ENCODE measurements at regions not wholly inside any gene's neighbourhood (a gene's known extent, or its start where the extent isn't known, plus 50 kb on each side); places are given as distances from the start of the nearest gene placed in this dataset.

DNA sequence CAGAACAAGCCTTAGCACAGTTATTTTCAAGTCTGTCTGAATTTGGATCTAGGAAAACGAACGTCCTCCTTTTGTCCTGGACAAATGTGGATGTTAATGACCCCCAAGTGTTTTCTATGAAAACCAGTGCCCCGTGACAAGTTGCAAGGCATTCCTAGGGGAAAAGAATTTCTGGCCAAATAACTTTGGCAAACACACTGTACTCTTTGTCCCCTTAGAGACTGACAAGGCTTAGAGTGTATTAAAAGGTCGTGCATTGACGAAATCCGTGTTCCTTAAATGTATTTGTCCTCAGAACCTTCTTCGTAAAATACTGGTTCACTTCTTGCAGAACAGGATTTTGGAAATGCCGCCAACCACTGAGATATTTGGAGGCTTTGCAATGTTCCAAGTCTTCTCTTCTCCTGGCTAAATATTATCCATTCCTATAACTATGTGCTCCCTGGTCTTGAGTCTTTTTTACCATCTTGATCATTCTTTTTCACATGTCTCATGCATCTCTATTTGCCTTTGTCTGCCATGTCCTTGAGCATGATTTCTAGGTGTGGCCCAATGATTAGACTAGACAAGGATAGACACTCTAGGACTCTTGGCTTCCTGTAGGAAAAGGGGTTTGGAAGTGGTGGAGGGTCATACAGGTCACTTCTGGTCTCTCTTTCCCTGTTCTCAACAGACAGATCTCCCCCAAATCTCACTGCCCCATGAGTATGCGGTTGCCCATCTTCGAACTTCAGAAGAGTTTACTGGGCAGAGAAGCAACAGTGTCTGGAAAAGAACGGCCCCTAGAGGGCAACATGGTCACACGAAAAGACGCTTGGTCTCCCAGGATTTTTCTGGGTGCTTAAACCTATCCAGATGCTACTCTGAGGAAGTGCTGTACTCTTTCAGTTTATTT, 117.5 kb downstream of the EDEM1 start:
- DNase-seq (ENCODE audit: low spot score) = peak; percentile 31

DNA sequence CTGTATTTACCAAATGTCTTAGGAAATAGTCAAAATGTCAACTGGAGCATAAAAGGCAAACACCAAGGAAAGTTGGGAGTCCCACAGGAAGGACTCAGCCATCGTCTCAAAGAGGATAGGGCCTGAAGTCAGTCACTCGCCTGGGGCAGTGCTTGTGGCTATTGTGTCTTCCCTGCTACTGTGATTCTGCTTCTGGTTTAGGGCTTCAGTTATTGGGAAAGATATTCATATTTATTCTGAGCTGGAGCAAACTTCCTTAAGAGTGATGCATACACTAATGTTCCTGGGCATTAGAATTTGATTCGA, 118.1 kb downstream of the EDEM1 start:
- DNase-seq (ENCODE audit: low spot score) = no peak

DNA sequence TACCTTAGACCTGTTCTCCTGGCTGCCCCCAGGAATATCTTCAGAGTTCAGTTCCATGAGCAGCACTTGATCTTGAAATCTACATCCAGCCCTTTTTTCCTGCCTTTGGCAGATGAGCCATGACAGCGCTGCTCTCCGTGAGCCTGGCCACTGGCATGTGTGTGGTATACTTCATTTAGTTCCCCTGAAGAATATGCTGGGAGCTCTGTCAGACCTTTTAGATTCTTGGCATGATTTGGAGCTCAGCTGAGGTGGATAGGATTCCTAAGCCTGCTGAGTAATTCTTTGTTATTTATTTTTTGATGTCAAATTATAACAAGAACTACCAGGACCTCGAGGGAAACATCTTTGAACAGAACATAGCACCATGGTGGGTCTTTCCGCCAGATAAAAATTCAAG, 121.7 kb downstream of the EDEM1 start:
- DNase-seq (ENCODE audit: low spot score) = no peak

DNA sequence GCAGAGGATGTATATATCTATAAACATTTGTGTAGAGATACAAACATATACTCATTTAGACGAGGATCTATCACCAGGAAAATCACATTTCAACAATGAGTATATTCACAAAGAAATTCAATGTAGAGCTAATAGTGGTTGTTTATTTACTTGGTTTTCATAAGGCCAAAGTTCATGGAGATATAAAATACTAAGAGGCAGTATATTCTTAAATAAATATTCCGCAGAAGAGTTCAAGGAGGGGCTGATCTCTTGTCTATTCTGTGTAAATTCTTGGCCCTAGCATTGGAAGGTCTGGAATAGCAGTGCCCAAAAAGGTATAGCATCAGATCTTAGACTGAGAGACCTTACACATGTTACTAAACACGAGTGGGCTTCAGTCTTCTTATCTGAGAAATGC, 122.1 kb downstream of the EDEM1 start:
- DNase-seq (ENCODE audit: low spot score) = no peak

DNA sequence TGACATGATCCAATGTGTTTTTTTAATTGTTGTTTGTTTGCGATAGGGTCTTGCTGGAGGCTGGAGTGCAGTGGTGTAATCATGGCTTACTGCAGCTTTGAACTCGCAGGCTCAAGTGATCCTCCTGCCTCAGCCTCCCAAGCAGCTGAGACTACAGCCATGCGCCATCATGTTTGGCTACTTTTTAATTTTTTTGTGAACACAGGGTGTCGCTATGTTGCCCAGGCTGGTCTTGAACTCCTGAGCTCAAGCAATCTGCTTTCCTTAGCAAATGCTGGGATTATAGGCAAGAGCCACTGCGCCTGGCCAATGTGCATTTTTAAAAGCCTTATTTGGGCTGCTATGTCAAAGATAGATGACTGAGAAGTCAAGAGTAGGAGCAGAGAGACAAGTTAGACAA, 123.0 kb downstream of the EDEM1 start:
- DNase-seq (ENCODE audit: low spot score) = no peak

DNA sequence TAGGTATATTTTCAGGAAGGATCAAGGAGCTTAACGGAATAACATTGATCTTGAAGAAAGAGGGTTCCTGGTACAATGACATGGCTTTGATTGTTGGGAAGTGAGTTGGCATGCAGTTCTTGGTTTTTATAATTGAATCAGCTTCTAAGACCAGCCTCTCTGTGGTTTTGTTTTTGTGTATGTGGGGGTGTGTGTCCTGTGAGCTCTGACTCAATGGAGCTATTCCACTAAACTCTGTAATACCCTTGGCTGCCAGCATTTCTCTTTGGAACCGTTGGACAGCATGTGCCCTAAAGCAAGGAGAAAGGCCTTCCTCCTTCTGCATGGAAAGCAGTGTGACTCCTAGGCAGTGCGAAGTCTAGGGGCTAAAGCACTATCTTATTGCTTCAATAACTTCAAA, 124.8 kb downstream of the EDEM1 start:
- DNase-seq (ENCODE audit: low spot score) = no peak

DNA sequence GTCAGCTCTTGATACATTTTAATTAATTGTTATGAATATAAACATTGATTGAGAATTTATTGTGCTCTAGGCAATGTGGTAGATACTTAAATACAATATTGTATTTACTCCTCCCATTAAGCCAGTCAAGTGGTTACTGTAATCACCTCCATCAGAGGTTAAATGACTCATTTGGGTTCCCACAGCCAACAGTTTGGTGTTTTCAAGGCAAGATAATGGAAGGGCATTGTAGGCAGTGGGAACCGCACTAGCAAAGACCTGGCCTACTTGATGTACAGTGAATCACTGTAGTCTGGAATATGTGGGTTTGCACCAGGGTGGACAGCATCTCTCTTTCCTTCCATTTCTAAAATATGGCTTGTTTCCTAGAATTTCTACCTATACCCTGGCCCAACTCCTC, 127.4 kb downstream of the EDEM1 start:
- DNase-seq (ENCODE audit: low spot score) = no peak

DNA sequence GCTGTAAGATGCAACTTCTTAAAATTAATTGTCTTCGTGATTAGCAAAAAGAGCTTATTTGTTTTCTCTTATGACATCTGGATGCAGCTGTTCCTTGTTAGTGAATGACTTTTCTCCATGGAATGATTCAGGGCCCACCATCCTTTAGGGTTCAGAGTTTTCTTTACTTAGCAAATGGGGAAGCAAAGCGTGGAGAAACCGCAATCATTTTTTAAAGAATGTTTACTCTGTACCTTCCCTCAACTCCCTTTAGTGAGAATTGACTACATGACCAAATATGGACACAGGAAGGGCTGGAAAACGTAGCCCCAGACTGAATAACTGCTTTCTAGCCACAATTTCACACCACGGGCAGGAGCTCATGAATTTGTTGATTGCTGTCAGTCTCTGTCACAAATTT, 130.1 kb downstream of the EDEM1 start:
- DNase-seq (ENCODE audit: low spot score) = no peak

DNA sequence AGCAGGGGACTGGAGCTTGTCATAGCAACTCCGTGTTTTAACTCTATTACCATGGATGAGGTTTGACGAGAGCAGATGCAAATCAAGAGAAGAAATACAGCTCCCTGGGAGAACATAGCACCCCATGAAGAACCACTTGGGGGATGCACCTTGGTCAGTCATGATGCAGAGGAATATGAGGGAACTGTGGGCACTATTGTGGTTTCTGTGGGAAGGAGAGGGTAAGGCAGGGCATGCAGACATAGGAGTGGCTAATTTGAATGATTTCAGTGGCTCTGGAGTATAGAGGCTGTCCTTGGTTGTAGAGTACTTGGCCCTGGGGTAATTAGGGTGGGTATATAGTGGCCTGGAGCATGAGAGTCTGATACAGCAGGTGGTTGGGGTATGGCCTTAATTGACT, 131.9 kb downstream of the EDEM1 start:
- DNase-seq (ENCODE audit: low spot score) = no peak

DNA sequence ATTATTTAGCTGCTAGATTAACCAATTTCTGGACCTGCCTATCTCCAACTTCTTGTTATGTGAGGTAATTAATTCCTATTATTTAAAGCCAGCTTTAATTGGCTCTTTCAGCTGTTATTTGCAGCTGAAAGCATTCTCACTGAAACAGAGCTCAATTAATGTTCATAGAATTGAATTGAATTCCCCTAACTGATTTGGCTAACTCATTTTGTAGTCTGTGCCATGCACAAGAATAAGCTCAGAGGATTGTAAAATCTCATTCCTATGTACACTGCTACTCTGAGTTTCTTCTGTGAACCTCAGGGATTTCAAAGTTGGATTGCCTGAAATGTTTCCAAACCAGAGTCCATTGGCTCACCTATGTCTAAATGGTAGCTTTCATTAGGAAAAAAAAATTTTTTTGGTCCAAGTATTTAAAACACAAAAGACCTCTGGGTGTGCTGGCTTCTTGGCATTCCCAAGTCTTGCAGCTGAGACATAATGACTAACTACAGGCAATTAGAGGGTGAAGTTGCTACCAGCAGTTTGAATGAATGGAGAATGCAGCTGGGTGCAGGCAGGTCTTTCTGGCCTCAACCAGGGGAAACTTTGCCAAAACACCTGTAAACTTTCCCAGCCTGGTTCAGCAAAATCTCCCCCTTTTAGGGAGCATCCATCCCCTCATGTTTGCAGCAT, 134.3 kb downstream of the EDEM1 start:
- no peak for DNase-seq (ENCODE audit: low spot score)

DNA sequence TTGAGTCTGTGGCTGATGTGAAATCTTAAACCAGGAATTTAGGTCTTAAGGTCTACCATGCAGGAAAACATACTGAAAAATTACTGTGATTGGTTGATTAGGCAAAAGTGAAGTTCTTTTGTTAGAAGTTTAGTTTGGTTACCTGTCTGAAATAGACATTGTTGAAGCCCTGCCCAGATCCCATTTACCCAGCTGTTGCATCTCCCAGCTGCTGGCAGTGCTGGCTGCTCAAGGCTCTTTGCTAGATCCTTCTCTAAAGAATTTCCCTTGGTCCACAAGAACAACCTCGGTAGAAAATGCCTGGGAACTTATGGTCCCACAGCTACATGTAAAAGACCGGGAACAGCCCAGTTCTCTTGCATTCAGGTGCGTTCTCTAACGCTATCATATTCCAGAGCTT, 137.3 kb downstream of the EDEM1 start:
- DNase-seq (ENCODE audit: low spot score) = no peak

DNA sequence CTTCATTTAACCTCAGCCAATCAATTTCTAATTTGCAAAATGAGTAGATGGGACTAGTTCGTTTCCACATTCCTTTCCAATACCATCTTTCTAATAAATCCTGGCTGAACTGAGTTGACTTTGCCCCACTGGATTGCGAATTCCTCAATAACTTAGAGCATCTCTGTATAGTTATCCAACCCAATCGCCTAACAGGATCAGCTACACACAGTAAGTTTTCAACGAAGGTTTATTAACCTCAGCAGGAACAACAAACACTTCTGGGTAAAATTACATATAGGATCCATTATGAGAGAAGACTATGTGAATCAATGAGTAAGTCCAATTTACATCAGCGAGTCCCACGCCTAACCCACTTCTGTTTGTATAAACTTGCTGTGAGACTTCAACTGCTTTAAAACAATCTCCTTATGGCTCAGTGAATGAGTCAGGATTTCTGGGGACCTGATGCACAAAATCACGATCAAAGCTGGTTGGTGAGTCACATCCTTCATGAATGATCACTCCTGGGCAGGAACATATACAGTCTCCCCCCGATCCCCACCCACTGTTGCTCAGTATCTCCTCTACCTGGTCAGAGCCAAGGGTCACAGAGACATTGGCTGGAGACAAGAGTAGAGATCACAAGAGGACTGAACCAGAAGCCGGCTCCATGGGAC, 142.8 kb downstream of the EDEM1 start:
- DNase-seq (ENCODE audit: low spot score) = no peak

DNA sequence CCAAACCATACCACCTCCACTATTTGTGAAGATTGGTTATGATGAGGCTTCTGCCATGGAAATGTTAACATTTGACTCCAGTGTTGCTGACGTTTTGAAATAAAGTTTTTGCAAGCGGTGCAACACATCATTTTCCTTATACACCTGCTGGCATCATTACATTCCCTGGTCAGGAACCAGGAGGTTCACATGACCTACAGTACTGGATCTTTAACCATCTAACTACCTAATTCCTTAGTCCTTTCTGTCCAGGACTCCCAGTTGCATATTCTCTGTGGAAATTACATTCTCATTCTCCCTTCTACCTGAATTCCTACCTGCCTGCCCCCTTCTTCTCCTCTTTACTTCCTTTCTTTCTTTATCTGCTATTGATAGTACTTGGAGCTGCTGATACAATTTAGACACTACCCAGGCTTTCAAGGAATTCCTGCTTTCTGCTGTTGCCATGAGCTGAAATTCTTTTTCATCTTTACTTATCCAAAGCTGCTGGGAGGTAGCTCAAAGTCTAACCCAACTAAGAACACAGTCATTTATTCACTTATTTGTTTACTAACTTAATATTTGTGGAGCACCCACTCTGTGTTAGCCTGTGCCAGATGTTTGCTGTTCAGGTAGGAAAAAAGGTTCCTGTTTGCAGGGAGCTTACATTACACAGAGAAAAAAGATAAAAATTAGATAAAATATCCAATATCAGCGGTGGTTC, 144.2 kb downstream of the EDEM1 start:
- no peak for DNase-seq (ENCODE audit: low spot score)

DNA sequence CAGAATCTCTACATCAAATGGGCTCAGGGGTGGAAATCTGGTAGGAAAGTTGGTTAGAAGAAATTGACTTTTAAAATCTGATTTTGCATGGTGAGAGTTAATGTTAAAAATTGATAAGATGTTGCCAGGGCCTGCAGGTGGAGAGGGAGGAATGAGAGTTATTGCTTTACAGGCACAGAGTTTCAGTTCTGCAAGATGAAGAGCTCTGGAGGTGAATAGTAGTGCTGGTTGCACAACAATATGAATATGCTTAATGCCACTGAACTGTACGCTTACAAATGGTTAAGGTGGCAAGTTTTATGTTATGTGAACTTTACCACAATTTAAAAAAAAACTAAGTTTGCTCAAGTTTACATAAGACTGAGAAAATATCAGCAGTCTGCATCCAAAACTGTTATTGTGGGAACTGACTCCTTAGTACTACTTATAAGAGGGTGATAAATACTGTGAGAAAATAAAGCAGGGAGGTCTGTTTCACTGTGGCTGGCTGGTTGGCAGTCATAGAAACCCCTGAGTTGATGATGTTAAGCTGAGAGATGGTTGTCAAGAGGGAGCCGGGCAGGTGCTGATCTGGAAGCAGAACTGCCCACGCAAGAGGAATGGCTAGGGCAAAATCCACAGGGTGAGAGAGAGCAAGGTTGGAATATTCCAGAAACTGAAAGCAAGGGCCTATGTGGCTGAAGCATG, 144.9 kb downstream of the EDEM1 start:
- no peak for DNase-seq (ENCODE audit: low spot score)

DNA sequence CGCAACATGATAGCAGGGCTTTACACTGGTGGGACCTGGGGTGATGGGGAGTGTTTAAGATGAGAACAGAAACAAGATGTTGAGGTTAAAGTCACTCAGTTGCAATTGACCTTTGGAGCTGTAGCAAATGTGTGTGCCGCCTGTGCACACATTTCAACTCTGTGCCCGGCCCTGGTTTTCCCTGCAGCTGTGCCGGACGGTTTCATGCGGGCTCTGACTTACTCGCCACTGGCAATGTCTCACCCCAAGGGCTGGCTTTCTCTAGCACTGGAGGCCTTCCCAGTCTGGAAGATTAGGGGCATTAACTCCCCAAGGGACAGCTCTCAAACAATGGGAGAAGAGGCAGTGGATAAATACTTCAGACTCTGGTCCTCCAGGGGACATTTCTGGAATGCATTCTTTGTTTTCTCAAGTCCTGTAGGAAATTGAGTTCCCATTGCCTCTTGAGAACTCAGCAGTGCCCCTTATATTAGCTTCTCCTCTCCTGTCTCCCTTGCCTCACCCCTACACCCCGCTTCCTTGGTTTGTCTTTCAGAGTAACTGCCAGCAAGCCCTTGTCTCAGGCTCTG, 152.5 kb downstream of the EDEM1 start:
- no peak for DNase-seq (ENCODE audit: low spot score)

DNA sequence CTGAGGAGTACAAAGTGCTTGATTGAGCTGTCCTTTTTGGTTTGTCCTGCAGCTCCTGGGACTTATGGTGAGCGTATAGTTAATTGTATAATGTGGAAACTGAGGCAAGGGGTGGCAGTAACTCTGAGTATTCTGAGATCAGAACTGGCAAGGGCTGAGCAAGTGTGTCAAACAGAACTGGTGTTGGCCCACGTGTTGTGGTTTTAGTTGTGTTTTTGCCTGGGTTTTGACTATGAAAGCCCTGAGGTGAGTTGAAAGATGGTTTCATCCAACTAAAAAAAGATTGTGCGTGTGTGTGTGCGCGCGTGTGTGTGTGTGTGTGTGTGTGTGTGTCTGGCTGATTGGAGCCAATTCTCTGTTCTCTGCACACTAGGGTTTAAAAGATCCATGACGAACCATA, 154.1 kb downstream of the EDEM1 start:
- DNase-seq (ENCODE audit: low spot score) = no peak

DNA sequence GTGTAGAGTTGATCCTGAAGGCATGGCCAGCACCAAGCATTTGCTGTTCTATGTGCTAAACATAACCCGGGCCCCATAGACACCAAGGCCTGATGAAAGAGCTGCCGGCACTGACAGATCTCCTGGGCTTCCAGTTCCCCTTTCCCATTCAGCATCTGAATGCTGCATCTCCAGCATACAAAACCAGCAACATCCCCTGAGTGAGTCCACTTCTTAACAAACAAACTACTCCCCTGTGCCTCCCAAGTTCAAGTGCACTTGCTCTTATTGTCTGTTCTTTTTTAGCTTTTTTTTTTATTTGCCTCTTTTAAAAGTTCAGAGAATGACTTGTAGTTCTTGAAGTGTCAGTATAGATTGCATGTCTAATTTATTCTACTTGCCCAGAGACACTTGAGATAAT, 156.0 kb downstream of the EDEM1 start:
- DNase-seq (ENCODE audit: low spot score) = no peak

DNA sequence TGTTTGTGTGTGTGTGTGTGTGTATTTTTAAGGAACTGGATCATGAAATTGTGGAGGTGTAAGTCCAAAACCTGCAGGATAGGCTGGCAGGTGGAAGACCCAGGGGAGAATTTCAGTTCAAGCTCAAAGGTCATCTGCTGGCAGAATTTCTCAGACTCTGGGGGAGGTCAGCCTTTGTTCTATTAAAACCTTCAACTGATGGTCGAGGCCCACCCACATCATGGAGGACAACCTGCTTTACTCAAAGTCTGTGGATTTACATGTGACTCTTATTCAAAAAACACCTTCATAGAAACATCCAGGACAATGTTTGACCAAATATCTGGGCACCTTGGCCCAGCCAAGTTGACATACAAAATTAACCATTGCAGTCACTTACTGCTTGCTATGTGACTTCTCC, 157.2 kb downstream of the EDEM1 start:
- DNase-seq (ENCODE audit: low spot score) = no peak

DNA sequence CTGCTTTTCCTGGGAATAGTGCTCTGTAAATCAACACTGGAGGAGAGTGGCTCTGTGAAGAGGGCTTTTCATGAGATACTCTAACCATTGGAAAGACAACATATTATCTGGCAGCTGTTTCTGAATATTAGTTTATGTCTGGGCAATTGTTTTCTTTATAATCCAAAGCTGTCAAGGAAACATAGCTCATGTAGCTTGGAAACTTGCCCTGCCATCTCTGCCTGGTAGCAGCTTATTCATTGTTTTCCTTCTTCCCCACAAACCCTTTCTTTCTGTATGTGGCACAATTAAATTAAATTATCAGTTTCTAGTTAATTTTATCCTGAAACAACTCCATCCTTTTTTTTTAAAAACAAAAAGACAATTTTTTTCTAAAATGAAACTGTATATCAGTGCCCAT, 160.0 kb downstream of the EDEM1 start:
- DNase-seq (ENCODE audit: low spot score) = no peak

DNA sequence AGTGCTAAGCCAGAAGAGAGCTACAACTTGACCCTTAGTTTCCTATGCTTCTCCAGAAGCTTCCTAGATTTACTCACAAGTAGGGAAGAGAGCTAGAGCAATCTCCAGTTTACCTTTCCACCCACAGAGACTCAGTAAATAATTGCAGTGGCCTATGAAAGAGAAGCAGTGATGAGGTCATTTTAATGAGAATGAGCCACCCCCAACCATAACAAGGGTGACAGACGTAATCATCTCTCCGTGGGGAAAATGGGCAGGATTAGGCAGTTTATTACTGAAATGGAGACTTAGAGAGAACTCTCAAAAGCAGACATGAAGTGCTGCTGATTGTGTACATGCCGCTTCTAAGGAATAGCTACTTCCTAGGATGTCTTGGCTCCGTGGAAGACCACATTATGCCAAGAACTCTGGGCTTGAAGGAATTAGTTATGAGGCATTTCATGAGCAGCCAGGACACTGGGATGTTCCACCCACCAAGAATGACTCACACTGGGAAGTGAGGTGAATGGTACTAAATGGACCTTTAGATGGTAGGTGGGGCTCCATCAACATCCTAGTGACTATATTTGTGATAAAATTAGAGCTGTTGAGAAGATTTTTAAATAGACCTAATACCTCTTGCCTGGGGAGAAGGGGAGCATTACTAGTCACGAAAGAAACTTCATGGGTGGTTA, 160.9 kb downstream of the EDEM1 start:
- no peak for DNase-seq (ENCODE audit: low spot score)

DNA sequence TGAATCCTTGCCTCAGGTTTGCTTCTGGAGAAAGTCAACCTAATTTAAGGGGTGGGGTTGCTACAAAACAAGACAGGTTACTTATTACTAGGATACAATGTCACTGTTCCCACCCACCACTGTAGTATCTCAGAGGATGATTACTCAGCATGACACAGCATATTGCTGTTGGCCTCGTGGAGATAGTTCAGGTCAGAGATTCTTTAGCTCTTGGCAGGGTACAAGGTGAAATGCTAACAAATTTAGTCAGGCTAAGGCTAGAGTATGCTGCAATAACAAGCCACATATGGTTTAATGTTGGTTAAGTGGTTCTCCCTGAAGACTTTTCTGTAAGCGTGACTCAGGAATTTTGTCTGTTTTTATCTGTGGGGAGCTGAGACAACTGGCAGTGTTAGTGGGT, 161.8 kb downstream of the EDEM1 start:
- no peak for DNase-seq (ENCODE audit: low spot score)
